DND-41 (cell line): ENCODE measurements at regions not wholly inside any gene's neighbourhood (a gene's known extent, or its start where the extent isn't known, plus 50 kb on each side); places are given as distances from the start of the nearest gene placed in this dataset.

ENCODE experiments used
- EZH2 ChIP-seq: IDR thresholded peaks from 3 replicates; pipeline ENCODE4 v1.6.1; 2012; ENCODE audit warnings: borderline replicate concordance, low read depth, mild to moderate bottlenecking, moderate library complexity, low read length, inconsistent platforms; ENCODE audit not compliant: severe bottlenecking
- TF ChIP-seq, protein P1 (sequence below): IDR thresholded peaks from 2 replicates; pipeline ENCODE4 v1.5.1; 2012; ENCODE audit warnings: borderline replicate concordance, low read length, moderate library complexity, mild to moderate bottlenecking; ENCODE audit not compliant: poor library complexity, severe bottlenecking; ENCODE audit errors: extremely low read depth

DNA sequence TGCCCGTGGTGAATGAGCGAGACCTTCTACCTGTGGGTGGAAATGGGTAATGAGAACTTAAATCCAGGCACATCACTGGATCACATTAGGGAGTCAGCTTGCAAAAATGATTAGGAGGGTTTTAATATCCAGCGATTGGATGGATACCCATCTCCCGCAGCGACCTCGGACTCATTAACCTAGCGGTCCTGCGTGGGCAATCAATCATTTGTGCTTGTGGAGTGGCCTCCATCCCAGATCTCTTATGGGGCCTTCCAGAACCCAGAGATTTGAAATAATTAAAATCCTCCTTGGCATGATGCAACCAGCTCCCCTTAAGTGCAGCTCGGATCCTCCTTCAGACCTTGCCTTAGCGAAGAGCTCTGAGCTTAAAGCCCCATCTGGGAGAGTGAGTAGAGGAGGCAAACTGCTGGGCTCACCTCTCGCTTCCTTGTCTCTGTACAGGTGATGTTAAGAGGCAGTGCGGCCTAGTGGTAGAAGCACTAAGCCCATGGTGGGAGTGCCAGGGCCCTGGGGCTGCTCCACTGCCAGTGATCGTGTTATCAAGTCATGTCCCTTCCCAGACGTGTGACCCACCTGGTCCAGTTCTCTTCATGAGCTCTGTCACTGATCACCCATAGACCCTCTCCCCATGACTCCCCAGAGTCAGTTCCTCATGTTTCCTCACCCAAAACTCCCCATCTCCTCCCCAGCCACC lies 285.2 kb upstream of the TLE3 start:
- TF ChIP-seq, protein P1, sequence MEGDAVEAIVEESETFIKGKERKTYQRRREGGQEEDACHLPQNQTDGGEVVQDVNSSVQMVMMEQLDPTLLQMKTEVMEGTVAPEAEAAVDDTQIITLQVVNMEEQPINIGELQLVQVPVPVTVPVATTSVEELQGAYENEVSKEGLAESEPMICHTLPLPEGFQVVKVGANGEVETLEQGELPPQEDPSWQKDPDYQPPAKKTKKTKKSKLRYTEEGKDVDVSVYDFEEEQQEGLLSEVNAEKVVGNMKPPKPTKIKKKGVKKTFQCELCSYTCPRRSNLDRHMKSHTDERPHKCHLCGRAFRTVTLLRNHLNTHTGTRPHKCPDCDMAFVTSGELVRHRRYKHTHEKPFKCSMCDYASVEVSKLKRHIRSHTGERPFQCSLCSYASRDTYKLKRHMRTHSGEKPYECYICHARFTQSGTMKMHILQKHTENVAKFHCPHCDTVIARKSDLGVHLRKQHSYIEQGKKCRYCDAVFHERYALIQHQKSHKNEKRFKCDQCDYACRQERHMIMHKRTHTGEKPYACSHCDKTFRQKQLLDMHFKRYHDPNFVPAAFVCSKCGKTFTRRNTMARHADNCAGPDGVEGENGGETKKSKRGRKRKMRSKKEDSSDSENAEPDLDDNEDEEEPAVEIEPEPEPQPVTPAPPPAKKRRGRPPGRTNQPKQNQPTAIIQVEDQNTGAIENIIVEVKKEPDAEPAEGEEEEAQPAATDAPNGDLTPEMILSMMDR = no peak
- TF ChIP-seq EZH2 = no peak
